NCI-H1694 (cell line): ENCODE measurements at regions not wholly inside any gene's neighbourhood (a gene's known extent, or its start where the extent isn't known, plus 50 kb on each side); places are given as distances from the start of the nearest gene placed in this dataset.
"Not testable (repeated sequence)": the region's sequence is repeated elsewhere in the genome, so short reads cannot be mapped to it uniquely, and the experiment has no call there.

Experiments
- DNase-seq: peaks from one replicate; lab custom pipeline; 2025; lab: John Stamatoyannopoulos, UW

- DNase-seq: no peak
Measured at GRCh38 chr2:65605743-65606058, 173.3 kb upstream of the SPRED2 start.

GRCh38 chr2:65605058-65605742 is 172.8 kb upstream of the SPRED2 start:
- no peak for DNase-seq

- DNase-seq: no peak
Measured at GRCh38 chr2:65604246-65604645, 171.8 kb upstream of the SPRED2 start.

- DNase-seq: no peak
Measured at GRCh38 chr2:65602603-65603235, 170.3 kb upstream of the SPRED2 start.

GRCh38 chr2:65600871-65601270 is 168.5 kb upstream of the SPRED2 start:
- not testable (repeated sequence) for DNase-seq

GRCh38 chr2:65600351-65600750 is 168.0 kb upstream of the SPRED2 start:
- not testable (repeated sequence) for DNase-seq

GRCh38 chr2:65599693-65600092 is 167.3 kb upstream of the SPRED2 start:
- DNase-seq: no peak

GRCh38 chr2:65598996-65599395 is 166.6 kb upstream of the SPRED2 start:
- no peak for DNase-seq

GRCh38 chr2:65598264-65598663 is 165.9 kb upstream of the SPRED2 start:
- no peak for DNase-seq

- no peak for DNase-seq
Measured at GRCh38 chr2:65595630-65596029, 163.2 kb upstream of the SPRED2 start.

GRCh38 chr2:65594150-65594549 is 161.8 kb upstream of the SPRED2 start:
- DNase-seq: no peak

GRCh38 chr2:65589667-65590066 is 157.3 kb upstream of the SPRED2 start:
- no peak for DNase-seq

GRCh38 chr2:65587779-65588178 is 155.4 kb upstream of the SPRED2 start:
- DNase-seq: no peak

- no peak for DNase-seq
Measured at GRCh38 chr2:65586516-65586915, 154.1 kb upstream of the SPRED2 start.

GRCh38 chr2:65583061-65583460 is 150.7 kb upstream of the SPRED2 start:
- DNase-seq: peak; percentile 49

- no peak for DNase-seq
Measured at GRCh38 chr2:65582364-65582763, 150.0 kb upstream of the SPRED2 start.

GRCh38 chr2:65580824-65581223 is 148.4 kb upstream of the SPRED2 start:
- no peak for DNase-seq

- no peak for DNase-seq
Measured at GRCh38 chr2:65579506-65580235, 147.3 kb upstream of the SPRED2 start.

- DNase-seq: no peak
Measured at GRCh38 chr2:65577654-65578053, 145.3 kb upstream of the SPRED2 start.

- DNase-seq: no peak
Measured at GRCh38 chr2:65576861-65577601, 144.6 kb upstream of the SPRED2 start.

GRCh38 chr2:65576278-65576677 is 143.9 kb upstream of the SPRED2 start:
- no peak for DNase-seq

GRCh38 chr2:65574993-65575392 is 142.6 kb upstream of the SPRED2 start:
- DNase-seq: no peak
